ENCODE measurements at regions not wholly inside any gene's neighbourhood (a gene's known extent, or its start where the extent isn't known, plus 50 kb on each side); places are given as distances from the start of the nearest gene placed in this dataset.

GRCh38 chr14:51521764-51522163, 129.9 kb upstream of the FRMD6 start:
- peak; percentile 6 for DNase-seq (ENCODE audit: low read depth)
- no peak overlapping the region for H3K4me3 ChIP-seq (ENCODE audit: low read depth, low read length)
- TF ChIP-seq CTCF (IDR thresholded peaks at IDR 0.05; ENCODE audit: insufficient read depth, low read depth, low read length, missing control alignments): no peak

DNA sequence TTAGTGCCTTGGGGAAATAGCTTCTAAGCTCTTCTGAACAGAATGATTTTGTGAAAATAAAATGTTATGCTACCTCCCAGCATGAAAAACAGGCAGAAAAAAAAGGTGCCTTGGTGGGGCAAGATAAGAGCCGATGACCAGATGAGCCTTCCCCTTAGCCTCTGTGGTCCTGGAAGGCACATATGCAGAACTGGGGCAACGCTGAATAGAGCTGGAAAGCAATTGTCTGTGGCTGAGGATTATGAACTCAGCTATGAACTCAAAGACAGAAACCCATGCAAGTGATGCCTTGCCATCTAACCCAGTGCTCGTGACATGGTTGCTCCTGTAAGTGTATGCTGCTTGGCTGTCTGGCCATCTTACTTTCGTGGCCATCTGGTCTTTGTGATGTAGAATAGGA, 128.5 kb upstream of the FRMD6 start:
- DNase-seq (ENCODE audit: low read depth): no peak
- H3K4me3 ChIP-seq (ENCODE audit: low read depth, low read length): no peak overlapping the region
- TF ChIP-seq CTCF (IDR thresholded peaks at IDR 0.05; ENCODE audit: insufficient read depth, low read depth, low read length, missing control alignments): no peak

DNA sequence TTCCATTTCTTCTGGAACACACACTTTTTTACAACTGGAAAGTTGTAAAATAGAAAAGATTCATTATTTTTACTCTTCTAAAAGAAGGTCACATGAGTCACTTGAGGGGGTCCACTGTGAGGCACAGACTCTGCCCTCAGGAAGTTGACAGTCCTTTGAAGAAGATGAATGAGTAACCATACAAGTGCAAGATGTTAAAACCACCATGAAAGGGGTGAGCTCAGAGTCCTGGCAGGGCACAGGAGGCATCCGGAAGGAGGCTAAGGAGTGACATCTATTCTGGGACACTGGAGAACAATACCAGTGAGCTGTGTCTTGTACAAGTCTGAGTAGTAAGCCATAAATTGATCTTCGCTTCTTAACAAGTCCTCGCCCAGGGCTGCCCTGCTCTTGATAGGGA, 126.0 kb upstream of the FRMD6 start:
- H3K4me3 ChIP-seq (ENCODE audit: low read depth, low read length): no peak overlapping the region
- TF ChIP-seq CTCF (IDR thresholded peaks at IDR 0.05; ENCODE audit: insufficient read depth, low read depth, low read length, missing control alignments): no peak
- DNase-seq (ENCODE audit: low read depth): no peak

- H3K4me3 ChIP-seq (ENCODE audit: low read depth, low read length): no peak overlapping the region
- no peak for DNase-seq (ENCODE audit: low read depth)
- no peak for TF ChIP-seq CTCF (IDR thresholded peaks at IDR 0.05; ENCODE audit: insufficient read depth, low read depth, low read length, missing control alignments)
Measured at GRCh38 chr14:51527073-51527472, 124.6 kb upstream of the FRMD6 start.

DNA sequence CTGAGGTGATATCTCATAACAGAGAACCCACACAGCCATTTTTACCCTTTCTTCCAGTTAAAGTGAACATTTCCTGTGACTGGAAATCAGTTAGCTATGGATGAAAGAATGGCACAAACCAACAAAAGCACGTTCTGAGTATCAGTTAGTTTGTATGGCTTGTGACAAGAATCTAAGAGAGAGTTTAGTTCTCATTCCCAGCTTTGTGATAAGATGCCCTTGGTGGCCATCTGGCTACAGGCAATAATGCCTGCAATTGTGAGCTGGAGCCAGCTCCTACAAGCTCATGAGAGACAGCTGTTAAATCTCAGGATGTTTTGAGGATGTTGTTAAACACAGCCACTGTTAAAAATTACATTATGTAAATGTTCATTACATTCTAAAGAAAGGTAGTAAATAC, 122.0 kb upstream of the FRMD6 start:
- TF ChIP-seq CTCF (IDR thresholded peaks at IDR 0.05; ENCODE audit: insufficient read depth, low read depth, low read length, missing control alignments): no peak
- DNase-seq (ENCODE audit: low read depth): no peak

DNA sequence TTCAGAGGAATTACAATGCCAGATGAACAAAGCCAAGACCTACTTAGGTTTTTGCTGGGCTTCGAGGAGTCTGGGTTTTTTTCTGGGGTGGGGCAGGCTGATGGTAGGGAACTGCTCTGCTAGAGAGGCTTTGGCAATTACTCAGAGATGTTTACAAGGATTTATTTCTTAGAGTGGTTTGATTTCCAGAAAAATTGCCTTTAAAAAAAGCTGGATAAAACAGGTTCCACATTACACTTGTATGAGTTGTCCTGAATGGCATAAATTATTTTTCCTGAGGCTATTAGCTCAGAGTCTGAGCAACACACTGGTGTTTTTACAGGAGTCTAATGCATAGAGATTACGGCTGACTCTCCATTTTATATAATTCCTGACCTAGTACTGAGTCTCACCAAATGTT, 118.5 kb upstream of the FRMD6 start:
- DNase-seq (ENCODE audit: low read depth): no peak
- no peak for TF ChIP-seq CTCF (IDR thresholded peaks at IDR 0.05; ENCODE audit: insufficient read depth, low read depth, low read length, missing control alignments)
- H3K4me3 ChIP-seq (ENCODE audit: low read depth, low read length): no peak overlapping the region

More for the DNA sequence above, 122.0 kb upstream of the FRMD6 start:
- H3K4me3 ChIP-seq (ENCODE audit: low read depth, low read length): no peak overlapping the region

DNA sequence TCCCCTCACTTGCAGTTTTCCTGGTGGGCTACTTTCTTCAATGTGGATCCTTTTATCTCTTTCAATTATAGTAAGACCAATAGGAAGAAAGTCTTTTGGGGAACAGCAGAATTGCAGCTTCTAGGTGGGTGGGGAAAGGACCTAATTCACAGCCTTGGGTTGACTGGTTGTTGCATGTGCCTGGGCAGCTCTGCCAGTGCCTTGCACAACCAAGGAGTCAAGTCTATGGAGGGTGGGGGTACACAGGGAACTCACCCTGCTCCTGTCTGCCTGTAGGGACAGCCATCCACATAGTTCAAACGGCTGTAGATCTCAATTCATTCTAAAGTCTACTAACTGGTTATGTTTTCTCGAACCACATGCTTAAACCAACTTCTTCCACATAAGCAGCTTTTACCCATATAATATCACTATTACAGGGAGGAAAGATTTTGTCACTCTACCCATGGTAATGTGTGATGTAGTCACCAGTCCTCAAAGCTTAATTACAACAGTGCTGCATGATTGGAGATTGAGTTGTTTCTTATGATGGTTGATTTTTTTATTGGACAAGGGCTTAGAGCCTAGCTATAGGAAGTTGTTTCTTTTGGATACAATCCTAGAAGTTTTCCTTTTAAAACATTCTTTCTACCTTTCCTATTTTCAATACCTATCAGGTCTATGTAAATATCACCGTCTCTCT, 117.7 kb upstream of the FRMD6 start:
- TF ChIP-seq CTCF (IDR thresholded peaks at IDR 0.05; ENCODE audit: insufficient read depth, low read depth, low read length, missing control alignments): no peak
- DNase-seq (ENCODE audit: low read depth): no peak
- no peak overlapping the region for H3K4me3 ChIP-seq (ENCODE audit: low read depth, low read length)
